HG02885 (cell line): ENCODE measurements at regions not wholly inside any gene's neighbourhood (a gene's known extent, or its start where the extent isn't known, plus 50 kb on each side); places are given as distances from the start of the nearest gene placed in this dataset.

Source experiments
- ATAC-seq: cut with Tn5 transposase; IDR thresholded peaks from one replicate; pipeline ENCODE4 v1.9.1; 2021; ENCODE audit warnings: mild to moderate bottlenecking; ENCODE audit not compliant: unreplicated experiment, poor library complexity

DNA sequence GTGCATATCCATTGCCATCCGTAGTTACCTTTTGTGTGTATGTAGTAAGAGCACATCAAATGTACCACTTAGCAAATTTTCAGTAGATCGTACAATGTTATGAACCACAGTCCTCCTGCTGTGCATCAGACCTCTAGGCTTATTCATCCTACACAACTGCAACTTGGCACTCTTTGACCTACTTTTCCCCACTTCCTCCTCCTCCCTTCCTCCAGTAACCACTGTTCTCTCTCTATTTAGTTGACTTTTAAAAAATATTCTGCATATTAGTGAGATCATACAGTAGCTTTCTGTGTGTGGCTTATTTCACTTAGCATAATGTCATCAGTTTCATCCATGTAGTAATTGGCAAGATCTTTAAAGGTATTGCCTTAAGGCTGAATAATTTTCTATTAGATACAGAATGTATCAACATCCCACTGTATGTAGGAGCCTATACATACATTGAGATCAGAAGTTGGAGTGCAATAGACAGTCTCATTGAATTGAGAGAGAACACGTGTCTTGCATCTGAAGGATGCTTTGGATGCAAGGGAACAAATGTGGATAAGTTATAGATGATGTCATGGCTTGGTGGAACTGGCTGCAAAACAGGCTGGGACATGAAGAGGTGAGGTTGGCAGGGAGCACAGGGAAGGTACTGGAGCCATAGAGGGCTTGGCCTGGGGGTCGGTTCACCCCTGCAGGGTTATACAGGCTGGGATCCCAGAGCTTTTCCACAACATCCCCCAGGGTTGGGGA lies 83.0 kb upstream of the FAM180A start:
- no peak for ATAC-seq

DNA sequence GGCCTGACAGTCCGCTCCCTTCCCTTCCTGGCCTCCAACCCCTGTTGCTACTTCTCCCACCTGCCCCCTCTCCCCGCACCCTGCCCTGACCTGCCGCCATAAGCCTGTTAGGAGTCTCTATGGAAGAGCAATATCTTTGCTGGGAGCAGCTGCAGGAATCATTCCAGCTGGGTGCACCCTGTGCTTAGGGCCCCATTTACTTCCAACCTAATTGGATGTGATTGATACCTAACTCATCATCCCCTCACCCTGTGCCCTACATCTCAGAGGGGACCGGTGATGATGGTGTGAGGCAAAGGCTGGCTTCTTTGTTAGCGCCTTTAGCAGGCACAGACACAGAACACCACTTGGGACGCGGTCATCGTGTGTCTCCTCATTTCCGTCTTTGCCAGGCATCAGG lies 80.0 kb upstream of the FAM180A start:
- ATAC-seq = no peak

DNA sequence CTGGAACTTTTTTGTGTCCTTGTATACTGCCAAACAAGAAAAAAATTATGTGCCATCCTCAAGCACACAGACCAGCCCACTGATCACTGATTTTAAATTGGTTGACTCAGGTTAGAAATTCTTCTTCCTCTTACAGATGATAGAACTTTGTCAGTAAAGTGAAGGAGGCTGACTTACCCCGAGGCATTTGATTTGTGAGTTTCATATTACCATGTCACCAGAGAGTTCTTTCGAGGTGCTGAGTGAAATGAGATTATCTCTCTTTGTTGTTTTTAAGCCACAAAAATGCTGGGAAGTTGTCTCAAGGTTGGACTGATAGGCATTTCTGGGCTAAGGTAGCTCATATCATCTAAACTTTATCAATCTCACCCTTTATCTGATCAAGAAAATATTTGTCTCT lies 78.8 kb upstream of the FAM180A start:
- ATAC-seq = no peak

DNA sequence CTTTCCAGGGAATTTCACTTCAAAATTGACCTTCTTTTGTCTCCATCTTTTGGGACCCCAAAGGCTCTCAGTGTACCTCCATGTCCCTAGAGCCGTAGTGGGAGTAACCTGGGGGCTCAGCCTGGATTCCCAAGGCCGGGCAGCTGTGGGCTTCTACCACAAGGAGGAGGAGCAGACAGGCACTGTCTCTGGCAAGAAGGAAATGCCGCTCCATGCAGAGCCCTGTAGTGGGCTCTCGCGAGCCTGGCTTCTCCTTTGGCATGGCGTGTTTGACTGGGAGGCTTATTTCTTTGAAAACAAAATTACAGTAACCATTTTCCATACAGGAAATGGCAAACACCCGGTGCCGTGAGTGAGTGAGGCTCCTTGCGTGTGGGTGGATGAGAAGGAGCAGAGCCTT lies 76.8 kb upstream of the FAM180A start:
- no peak for ATAC-seq

DNA sequence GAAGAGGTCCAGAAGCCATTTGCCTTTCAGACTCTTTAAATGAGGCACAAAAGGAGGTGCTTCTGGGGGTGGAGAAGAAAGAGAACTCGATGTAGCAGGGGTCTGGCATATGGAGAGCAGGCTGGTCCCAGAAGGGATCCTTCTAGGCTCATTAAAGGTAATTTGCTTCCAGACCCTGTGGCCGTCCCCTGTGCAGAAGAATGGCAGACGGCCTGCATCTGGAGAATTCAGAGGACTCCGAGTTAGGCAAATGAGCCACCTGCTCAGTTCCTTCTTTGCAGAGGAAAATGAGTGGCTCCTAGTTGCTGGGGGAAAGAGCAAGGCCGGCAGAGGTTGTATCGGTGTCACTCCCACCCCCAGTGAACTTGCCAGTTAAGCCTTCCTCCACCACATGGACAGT lies 73.8 kb upstream of the FAM180A start:
- no peak for ATAC-seq

DNA sequence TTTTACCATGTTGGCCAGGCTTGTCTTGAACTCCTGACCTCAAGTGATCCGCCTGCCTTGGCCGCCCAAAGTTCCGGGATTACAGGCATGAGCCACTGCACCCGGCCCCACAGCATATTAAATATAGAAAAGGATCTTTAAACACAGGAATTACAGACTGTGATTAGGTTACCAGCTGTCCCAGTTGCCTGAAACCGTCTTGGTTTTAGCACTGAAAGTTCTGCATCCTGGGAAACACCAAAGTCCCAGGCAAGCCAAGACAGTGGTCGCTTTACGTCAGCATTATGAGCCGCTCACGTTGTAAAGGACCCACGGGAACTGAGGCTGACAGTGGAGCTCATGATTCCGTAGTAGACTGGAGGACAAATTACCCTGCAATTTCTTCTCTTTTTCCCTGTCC lies 69.0 kb upstream of the FAM180A start:
- ATAC-seq = no peak

DNA sequence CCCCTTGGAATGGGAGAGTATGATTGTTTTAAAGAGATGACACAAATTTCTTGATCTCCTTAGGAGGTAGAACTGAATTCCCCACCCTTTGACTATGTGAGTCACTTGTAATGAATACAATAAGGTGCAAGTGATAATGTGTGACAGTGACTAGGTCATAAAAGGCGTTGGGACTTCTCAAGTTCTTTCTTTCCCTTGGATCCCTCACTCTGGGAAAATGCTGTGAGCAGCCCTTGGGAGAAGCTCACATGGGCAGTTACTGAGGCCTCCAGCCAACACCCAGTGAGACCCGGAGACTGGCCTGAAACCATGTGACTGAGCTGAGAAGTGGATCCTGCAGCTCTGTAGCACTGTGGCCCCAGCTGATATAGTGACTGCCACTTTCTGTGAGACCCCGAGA lies 66.4 kb upstream of the FAM180A start:
- ATAC-seq = no peak

DNA sequence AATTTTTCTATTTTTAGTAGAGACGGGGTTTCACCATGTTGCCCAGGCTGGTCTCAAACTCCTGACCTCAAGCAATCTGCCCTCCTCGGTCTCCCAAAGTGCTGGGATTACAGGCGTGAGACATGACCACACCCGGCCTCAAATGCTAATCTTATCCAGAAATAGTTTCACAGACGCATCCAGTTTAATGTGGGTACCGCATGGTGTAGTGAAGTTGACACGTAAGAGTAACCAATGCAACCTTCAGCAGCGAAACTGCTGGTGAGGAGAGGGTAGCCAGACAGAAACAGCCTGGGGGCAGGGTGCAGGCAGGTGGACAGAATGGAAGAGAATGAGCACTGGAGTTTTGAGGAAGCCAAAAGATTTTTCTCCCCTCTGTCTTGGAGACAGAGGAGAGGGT lies 63.5 kb upstream of the FAM180A start:
- ATAC-seq = no peak

DNA sequence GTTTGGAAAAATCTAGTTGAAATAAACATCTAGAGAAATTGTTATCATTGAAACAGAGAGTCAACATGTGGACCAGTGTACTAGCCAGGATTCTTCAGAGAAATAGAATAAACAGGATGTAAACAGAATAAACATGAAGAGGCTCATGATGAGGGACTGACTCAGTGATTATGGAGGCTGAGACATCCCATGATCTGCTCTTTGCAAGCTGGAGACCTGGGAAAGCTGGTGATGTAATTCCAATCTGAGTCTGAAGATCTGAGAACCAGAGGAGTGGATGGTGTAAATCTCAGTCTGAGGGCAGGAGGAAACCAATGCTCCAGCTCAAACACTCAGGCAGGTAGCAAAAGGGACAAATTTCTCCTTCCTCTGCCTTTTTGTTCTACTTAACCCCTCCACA lies 62.9 kb upstream of the FAM180A start:
- ATAC-seq = no peak

DNA sequence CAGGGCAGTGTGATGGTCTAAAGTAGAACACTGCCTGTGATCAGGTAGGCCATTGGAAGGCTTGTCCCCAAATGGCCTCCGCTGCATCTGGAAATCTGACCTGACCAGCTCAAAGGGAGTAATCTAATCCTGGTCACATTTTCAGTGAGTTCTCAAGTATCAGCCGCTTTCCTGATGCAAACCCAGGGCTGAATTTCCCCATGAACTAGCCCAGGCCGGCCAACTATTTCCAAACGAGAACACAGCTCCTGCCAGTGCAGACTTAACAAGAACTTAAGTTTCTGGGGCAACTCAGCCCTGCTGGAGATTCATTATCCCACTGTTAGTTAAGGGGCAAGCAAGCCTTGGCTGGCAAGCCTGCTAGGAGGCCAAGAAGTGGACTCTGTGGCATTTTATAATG lies 59.6 kb upstream of the FAM180A start:
- no peak for ATAC-seq

DNA sequence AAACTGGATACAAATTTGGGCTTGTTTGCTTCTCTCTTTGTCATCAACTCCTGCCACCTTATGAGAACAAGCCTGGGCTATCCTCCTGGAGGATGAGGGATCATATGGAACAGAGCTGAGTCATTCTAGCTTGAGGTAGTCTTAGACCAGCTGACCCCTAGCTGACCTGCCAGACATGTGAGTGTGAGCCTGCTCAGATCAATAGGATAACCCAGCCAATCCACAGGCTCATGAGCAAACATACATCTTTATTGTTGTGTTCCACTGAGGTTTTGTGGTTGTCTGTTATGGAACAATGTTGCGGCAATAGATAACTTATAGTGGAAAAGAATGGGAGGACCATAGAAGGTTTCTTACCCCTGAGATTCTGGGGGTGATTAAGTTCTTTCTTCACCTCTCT lies 54.5 kb upstream of the FAM180A start:
- ATAC-seq = no peak

DNA sequence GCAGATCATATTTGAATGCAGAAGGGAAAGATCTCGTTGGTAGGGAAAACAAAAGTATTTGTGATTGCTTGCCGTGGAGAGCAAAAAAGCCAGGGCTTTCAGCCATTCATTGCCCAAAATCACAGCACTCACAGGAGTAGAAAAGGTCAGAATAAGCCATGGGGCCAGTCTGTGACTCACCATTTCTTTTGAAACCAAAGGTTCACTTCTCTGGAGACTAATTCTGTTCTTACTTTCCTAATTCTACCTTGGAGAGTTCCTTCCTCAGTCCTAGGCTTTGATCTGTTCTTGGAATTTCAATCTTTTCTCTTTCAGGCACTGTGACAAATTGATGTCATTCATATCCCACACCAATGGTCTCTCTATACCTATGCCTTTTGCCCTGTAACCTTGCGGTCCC lies 54.1 kb upstream of the FAM180A start:
- no peak for ATAC-seq

DNA sequence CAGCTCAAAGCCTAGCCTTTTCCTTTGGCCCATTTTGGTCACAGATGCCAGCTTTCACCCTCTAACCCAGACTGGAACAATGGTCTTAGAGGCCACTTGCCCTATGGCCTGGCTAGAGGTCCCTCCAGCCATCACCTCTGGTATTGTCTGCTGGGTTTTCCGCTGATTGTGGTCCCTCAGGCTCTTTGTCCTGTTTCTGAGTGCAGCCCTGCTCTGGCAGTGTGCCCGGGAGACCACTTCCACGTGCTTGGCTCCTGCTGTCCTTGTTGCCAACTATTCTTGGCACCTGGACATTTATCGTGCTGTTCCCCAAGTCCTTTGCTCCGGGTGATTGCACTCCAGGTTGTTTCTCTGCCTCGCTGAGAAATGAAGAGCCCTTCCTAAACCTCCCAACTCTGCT lies 53.3 kb upstream of the FAM180A start:
- no peak for ATAC-seq

DNA sequence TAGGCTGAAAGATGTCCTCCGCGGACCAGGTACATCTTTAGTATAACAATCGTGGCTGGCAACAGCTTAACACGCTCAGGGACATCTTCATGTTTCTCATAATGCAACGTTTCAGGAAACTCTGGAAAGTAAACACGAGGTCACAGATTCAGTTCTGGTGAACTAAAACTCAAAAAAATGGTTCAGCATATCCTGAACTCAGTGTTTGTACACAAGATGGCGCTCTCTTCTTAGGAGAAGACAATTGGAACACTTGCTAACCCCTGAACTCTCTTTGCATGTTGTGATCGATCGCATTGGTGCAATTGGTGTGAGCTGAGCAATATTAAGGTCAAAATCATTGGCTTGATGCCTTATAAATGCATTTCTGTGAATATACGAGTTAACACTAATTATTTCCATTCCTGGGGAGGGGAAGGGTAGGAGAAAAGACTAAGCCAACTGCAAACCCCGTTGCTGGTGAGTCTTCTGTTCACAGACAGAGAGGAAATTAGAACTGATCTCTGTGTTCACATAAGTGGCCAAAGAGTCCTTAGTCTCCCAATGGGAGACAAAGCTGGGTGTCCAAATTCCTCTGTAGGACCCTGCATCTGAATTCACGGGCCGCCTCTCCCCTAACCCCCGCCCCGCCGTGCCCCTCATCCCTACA lies 52.6 kb upstream of the FAM180A start:
- ATAC-seq = peak; percentile 84

DNA sequence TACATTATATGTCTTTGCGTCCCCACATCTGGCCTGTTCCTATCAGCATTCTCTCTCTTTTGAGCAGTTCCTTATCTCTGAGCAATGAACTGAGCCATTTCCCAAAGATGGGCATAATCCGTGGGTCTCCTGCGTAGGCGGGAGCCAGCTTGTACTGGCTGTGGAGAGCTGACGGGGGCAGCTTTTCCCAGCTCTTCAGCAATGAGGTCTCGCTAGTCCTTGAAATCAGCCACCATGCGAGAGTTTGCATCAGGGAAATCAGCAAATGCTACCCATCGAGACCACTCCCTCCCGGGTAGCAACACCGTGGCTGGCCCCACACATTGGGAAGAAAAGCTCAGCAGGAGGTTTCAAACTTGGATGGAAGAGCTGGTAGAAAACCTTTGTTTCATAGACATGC lies 51.9 kb upstream of the FAM180A start:
- ATAC-seq = no peak

DNA sequence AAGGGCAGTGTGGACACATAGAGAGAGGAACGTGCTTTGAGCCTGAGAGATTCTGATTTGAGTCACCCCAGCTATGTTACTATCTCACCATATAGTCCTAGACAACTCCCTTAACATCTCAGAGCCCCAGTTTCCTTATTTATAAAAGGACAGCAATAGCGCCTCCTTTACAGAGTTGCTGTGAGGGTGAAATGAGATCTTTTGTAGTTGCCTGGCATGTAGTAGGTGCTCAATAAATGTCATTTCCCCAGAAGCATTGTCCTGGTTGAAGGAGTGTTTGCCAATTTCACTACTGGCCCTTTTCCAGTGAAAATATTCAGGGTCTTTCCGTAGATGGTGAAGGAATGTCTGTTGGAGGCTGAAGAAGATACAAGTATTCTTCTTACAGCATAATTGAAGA lies 51.3 kb upstream of the FAM180A start:
- ATAC-seq = no peak
